IMR-90 (cell line): ENCODE measurements at regions not wholly inside any gene's neighbourhood (a gene's known extent, or its start where the extent isn't known, plus 50 kb on each side); places are given as distances from the start of the nearest gene placed in this dataset.

Source experiments
- ATAC-seq: fragments of 200-7000 bp; cut with Tn5 transposase; 2 replicates; pipeline ENCODE4 v1.9.1; 2020; ENCODE audit warnings: low read depth, mild to moderate bottlenecking, moderate library complexity
- BruUV-seq: library from RNA; stranded (reverse); fragments of 400-500 nt; replicated peaks from 2 replicates; lab custom pipeline; 2021; lab: Mats Ljungman, UMichigan
- CTCF ChIA-PET: fragments of 300-600 bp; formaldehyde crosslinking; extraction: SDS; loops from one replicate; lab custom pipeline; 2021; ENCODE audit warnings: antibody characterized with exemption; lab: Yijun Ruan, JAX
- POLR2A ChIA-PET: fragments of 300-600 bp; sonication (Branson Sonifier 250); formaldehyde crosslinking; loops from one replicate; lab custom pipeline; 2022; ENCODE audit warnings: antibody characterized with exemption; ENCODE audit not compliant: unreplicated experiment; lab: Charles Lee
- DNase-seq: peaks from one replicate; pipeline ENCODE4 v3.0.0; 2013
- H2AFZ ChIP-seq: replicated peaks from 2 replicates; pipeline ENCODE3; 2013; ENCODE audit warnings: low read length, mild to moderate bottlenecking; ENCODE audit not compliant: poor library complexity
- H2AK5ac ChIP-seq: 2 replicates; pipeline ENCODE4 v1.6.1; 2013; ENCODE audit warnings: low read depth, low read length, inconsistent platforms
- H2AK9ac ChIP-seq: replicated peaks from 2 replicates; pipeline ENCODE3; 2013; ENCODE audit warnings: mild to moderate bottlenecking, low read depth, low read length, moderate library complexity; ENCODE audit not compliant: poor library complexity
- H2BK120ac ChIP-seq: 2 replicates; pipeline ENCODE4 v1.6.1; 2013; ENCODE audit warnings: low read depth, low read length, inconsistent platforms
- H2BK15ac ChIP-seq: 3 replicates; pipeline ENCODE4 v1.6.1; 2013; ENCODE audit warnings: low read depth, low read length, inconsistent platforms
- H2BK20ac ChIP-seq: 2 replicates; pipeline ENCODE4 v1.6.1; 2013; ENCODE audit warnings: low read depth, mild to moderate bottlenecking, inconsistent platforms, low read length, moderate library complexity
- H2BK5ac ChIP-seq: 2 replicates; pipeline ENCODE4 v1.6.1; 2013; ENCODE audit warnings: mild to moderate bottlenecking, low read depth, low read length, inconsistent platforms; ENCODE audit not compliant: poor library complexity, severe bottlenecking
- H3K14ac ChIP-seq: replicated peaks from 2 replicates; pipeline ENCODE4 v1.6.1; 2013; ENCODE audit warnings: low read depth, low read length, inconsistent platforms
- H3K18ac ChIP-seq: 2 replicates; pipeline ENCODE4 v1.6.1; 2013; ENCODE audit warnings: low read depth, low read length, control low read depth
- H3K23ac ChIP-seq: 2 replicates; pipeline ENCODE4 v1.6.1; 2013; ENCODE audit warnings: low read depth, low read length, inconsistent platforms
- H3K27ac ChIP-seq: 2 replicates; pipeline ENCODE4 v1.5.1; 2013; ENCODE audit warnings: mild to moderate bottlenecking, control low read depth, low read length; ENCODE audit not compliant: insufficient read depth
- H3K27me3 ChIP-seq: 2 replicates; pipeline ENCODE4 v1.6.1; 2013; ENCODE audit warnings: low read length; ENCODE audit not compliant: control insufficient read depth, insufficient read depth
- H3K36me3 ChIP-seq: 2 replicates; pipeline ENCODE4 v1.6.1; 2013; ENCODE audit warnings: low read length, mixed read lengths; ENCODE audit not compliant: control insufficient read depth, insufficient read depth
- H3K4ac ChIP-seq: 2 replicates; pipeline ENCODE4 v1.6.1; 2013; ENCODE audit warnings: low read depth, low read length, inconsistent platforms
- H3K4me1 ChIP-seq: 2 replicates; pipeline ENCODE4 v1.6.1; 2013; ENCODE audit warnings: low read length, mixed read lengths; ENCODE audit not compliant: control insufficient read depth, insufficient read depth
- H3K4me2 ChIP-seq: 2 replicates; pipeline ENCODE4 v1.6.1; 2013; ENCODE audit warnings: low read depth, mild to moderate bottlenecking, control low read depth, low read length, moderate library complexity
- H3K4me3 ChIP-seq: 2 replicates; pipeline ENCODE4 v1.5.1; 2013; ENCODE audit warnings: low read depth, mild to moderate bottlenecking, control low read depth, low read length, moderate library complexity; ENCODE audit not compliant: insufficient read depth
- H3K56ac ChIP-seq: 2 replicates; pipeline ENCODE4 v1.6.1; 2013; ENCODE audit warnings: low read length, inconsistent platforms; ENCODE audit not compliant: insufficient read depth; ENCODE audit errors: extremely low read depth
- H3K79me1 ChIP-seq, 2 experiments: 2 replicates each; pipeline ENCODE4 v1.6.1; 2013; ENCODE audit warnings: low read length in 2 of 2, inconsistent platforms in 1 of 2, low read depth in 1 of 2
- H3K9ac ChIP-seq: 2 replicates; pipeline ENCODE4 v1.6.1; 2013; ENCODE audit warnings: low read depth, low read length, control low read depth
- H3K9me1 ChIP-seq: 2 replicates; pipeline ENCODE4 v1.6.1; 2013; ENCODE audit warnings: low read length, inconsistent platforms; ENCODE audit not compliant: insufficient read depth
- H3K9me3 ChIP-seq: 2 replicates; pipeline ENCODE4 v1.6.1; 2013; ENCODE audit warnings: low read length; ENCODE audit not compliant: control insufficient read depth, insufficient read depth
- H4K20me1 ChIP-seq: 2 replicates; pipeline ENCODE4 v1.6.1; 2013; ENCODE audit warnings: low read length, inconsistent platforms; ENCODE audit not compliant: insufficient read depth
- H4K5ac ChIP-seq: 2 replicates; pipeline ENCODE4 v1.6.1; 2013; ENCODE audit warnings: mild to moderate bottlenecking, low read depth, low read length, control low read depth
- H4K8ac ChIP-seq, 2 experiments: 2 replicates each; pipeline ENCODE4 v1.6.1; 2013; ENCODE audit warnings: low read depth in 2 of 2, low read length in 2 of 2, control low read depth in 1 of 2, inconsistent platforms in 1 of 2
- H4K91ac ChIP-seq: 2 replicates; pipeline ENCODE4 v1.6.1; 2013; ENCODE audit warnings: low read depth, low read length, inconsistent platforms; ENCODE audit not compliant: insufficient read depth
- FOS ChIP-seq: fragments of 150-350 bp; IDR thresholded peaks from 2 replicates; pipeline ENCODE4 v1.6.1; 2016; ENCODE audit warnings: low read depth, low read length
- MAZ ChIP-seq: IDR thresholded peaks from 2 replicates; pipeline ENCODE4 v1.6.1; 2012; ENCODE audit warnings: low read depth, mild to moderate bottlenecking, low read length, improper control_type of control experiment, moderate library complexity, borderline replicate concordance
- NFE2L2 ChIP-seq: fragments of 150-350 bp; IDR thresholded peaks from 2 replicates; pipeline ENCODE4 v1.6.1; 2016; ENCODE audit warnings: low read depth, mild to moderate bottlenecking, low read length
- POLR2A ChIP-seq: IDR thresholded peaks from 2 replicates; pipeline ENCODE4 v1.6.1; 2012; ENCODE audit warnings: mild to moderate bottlenecking, low read depth, low read length
- RCOR1 ChIP-seq: IDR thresholded peaks from 2 replicates; pipeline ENCODE4 v1.6.1; 2012; ENCODE audit warnings: mild to moderate bottlenecking, low read length, improper control_type of control experiment; ENCODE audit not compliant: insufficient replicate concordance
- SMC3 ChIP-seq: fragments of 150-350 bp; IDR thresholded peaks from 2 replicates; pipeline ENCODE4 v1.6.1; 2016; ENCODE audit warnings: low read depth, mild to moderate bottlenecking, antibody characterized with exemption, low read length, moderate library complexity
- WGBS, 2 experiments: methylation state at CpG; one replicate each; pipeline versions ENCODE4 v1.1.5 to v1.1.7; 2013; ENCODE audit warnings: missing lambda C conversion rate in 2 of 2; ENCODE audit not compliant: insufficient read length in 1 of 2; ENCODE audit errors: extremely low coverage in 2 of 2; 5-methylcytosine and 5-hydroxymethylcytosine counted together
- dilution Hi-C: fragments of 300-500 bp; cut with HindIII; formaldehyde crosslinking; loops from one replicate; pipeline ENCODE4 v1.14.3; 2018; ENCODE audit warnings: low sequenced_read_pairs; ENCODE audit not compliant: unreplicated experiment
- in situ Hi-C: fragments of 300-500 bp; cut with MboI; formaldehyde crosslinking; loops from 3 replicates; pipeline ENCODE4 v1.14.3; 2019; ENCODE audit warnings: low sequenced_read_pairs, inconsistent platforms, mixed read lengths
- intact Hi-C: fragments of 100-400 bp; cut with micrococcal nuclease; formaldehyde crosslinking; loops from 2 replicates; pipeline ENCODE4 v1.10.0; 2022

GRCh38 chr3:184450547-184450946 lies 70.7 kb downstream of the CHRD start:
- in situ Hi-C loops (no loop called here), intact Hi-C loops (no loop called here), dilution Hi-C loops (no loop called here)
- Histone ChIP-seq H2BK5ac (no peak overlapping the region), H2BK20ac (no peak overlapping the region), H3K9me3 (no peaks in the 10 kb centered on the region), H3K4me1 (no peaks in the 10 kb centered on the region), H3K56ac (no peak overlapping the region), H2AK5ac (no peak overlapping the region), H3K9me1 (no peaks in the 10 kb centered on the region), H3K27ac (no peak overlapping the region), H3K14ac (no peak overlapping the region), H2BK120ac (no peak overlapping the region), H3K27me3 (peaks cover 24% of the 10 kb centered on the region), H3K18ac (no peak overlapping the region), H3K4me2 (no peak overlapping the region), H3K79me1 (no peaks in the 10 kb centered on the region), H3K23ac (no peak overlapping the region), H3K9ac (no peak overlapping the region), H2AK9ac (no peak overlapping the region), H2BK15ac (no peak overlapping the region), H3K36me3 (no peaks in the 10 kb centered on the region), H4K91ac (no peak overlapping the region), H3K4me3 (no peak overlapping the region), H4K8ac (no peak overlapping the region), H3K4ac (no peak overlapping the region), H4K5ac (no peak overlapping the region), H4K20me1 (no peaks in the 10 kb centered on the region), H2AFZ (no peak overlapping the region)
- DNase-seq, result no peak
- TF ChIP-seq NFE2L2 (no peak), FOS (no peak), RCOR1 (no peak), MAZ (no peak), SMC3 (no peak), POLR2A (no peak)
- BruUV-seq, result no TSS peak
- no peak for ATAC-seq
- POLR2A ChIA-PET, result no interaction called here
- 63% methylated on average over 1 of the region's 4 CpGs; no CpG with 5 or more reads in 1 of the 2 experiments for WGBS, 2 experiments
- CTCF ChIA-PET, result no interaction called here
